Esophagus squamous epithelium (tissue), 5 donors: ENCODE measurements at regions not wholly inside any gene's neighbourhood (a gene's known extent, or its start where the extent isn't known, plus 50 kb on each side); places are given as distances from the start of the nearest gene placed in this dataset.

Source experiments
- DNase-seq: peaks from one replicate; lab custom pipeline; 2025; lab: John Stamatoyannopoulos, UW
- H3K27ac ChIP-seq, 4 donors: fragments of 200-600 bp; sonication (generic); one replicate each; pipeline ENCODE4 v1.5.1; 2016 to 2019; ENCODE audit warnings: mild to moderate bottlenecking in 1 of 4
- H3K27me3 ChIP-seq, 4 donors: fragments of 200-600 bp; sonication (generic); 1 replicate in 3 of 4; 2 replicates in 1 of 4; pipeline versions ENCODE4 v1.5.1 to v1.6.0; 2017 to 2021; ENCODE audit warnings: antibody characterized with exemption in 1 of 4
- H3K36me3 ChIP-seq, 3 donors: fragments of 200-600 bp; sonication (generic); one replicate each; pipeline ENCODE4 v1.5.1; 2016 to 2019
- H3K4me1 ChIP-seq, 3 donors: fragments of 200-600 bp; sonication (generic); one replicate each; pipeline ENCODE4 v1.5.1; 2017 to 2019
- H3K4me3 ChIP-seq, 4 donors: fragments of 200-600 bp; sonication (generic); 1 replicate in 3 of 4; 2 replicates in 1 of 4; pipeline ENCODE4 v1.5.1; 2016 to 2019; ENCODE audit warnings: mild to moderate bottlenecking in 2 of 4, moderate library complexity in 1 of 4
- H3K9me3 ChIP-seq, 3 donors: fragments of 200-600 bp; sonication (generic); one replicate each; pipeline ENCODE4 v1.5.1; 2016 to 2019
- CTCF ChIP-seq, 6 experiments: fragments of 450-650 bp in 4 of 6; fragments of 200-600 bp in 2 of 6; sonication (generic) in 2 of 6; IDR thresholded peaks; one replicate each; pipeline ENCODE4 v1.5.1; 2016 to 2019; ENCODE audit warnings: antibody characterized with exemption in 6 of 6, mild to moderate bottlenecking in 4 of 6, moderate library complexity in 4 of 6
- POLR2A ChIP-seq, 4 donors: fragments of 450-650 bp; IDR thresholded peaks; one replicate each; pipeline ENCODE4 v1.6.1; 2017; ENCODE audit warnings: antibody characterized with exemption in 4 of 4, mild to moderate bottlenecking in 4 of 4, moderate library complexity in 3 of 4
- WGBS, 2 donors: methylation state at CpG; one replicate each; pipeline ENCODE4 v1.1.5; 2018; 5-methylcytosine and 5-hydroxymethylcytosine counted together
- intact Hi-C: fragments of 100-400 bp; cut with DNase I; formaldehyde crosslinking; loops from one replicate; pipeline ENCODE4 v1.15.0; 2022
- donor health status: DM: yes; HTN: yes; CAD: no.

DNA sequence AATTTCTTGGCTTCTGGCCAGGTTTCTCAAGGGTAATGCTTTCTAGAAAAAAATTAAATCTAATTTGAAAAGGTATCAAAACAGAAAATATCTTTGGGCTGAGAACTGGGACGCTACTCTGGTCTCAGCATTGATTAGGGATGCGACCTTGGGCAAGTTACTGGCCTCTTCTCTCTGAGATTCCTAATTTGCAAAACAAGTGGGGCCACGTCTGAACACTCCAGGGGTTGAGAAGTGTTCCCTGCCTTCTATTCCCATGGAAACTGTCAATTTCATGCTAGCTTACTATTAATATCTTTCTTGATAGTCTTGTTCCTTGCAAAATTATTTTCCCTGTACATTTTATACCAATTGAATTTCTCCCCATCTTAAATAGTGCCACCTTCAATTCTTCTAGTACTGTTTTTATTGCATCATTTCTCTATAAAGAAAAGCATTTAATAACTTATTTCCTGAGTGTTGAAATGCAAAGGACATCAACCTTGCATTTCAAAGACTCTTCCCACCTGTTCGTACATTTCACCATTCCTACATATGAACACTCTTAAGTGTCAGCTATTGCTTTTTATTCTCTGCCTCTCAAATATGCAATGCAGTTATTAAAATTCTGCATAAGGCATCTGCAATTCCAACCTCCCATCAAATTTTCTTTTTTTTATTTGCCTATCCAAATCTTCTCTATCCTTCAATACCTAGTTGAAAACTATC, 118.3 kb upstream of the DSEL start:
- Histone ChIP-seq H3K4me1 (no peaks in the 10 kb centered on the region), H3K27ac (no peak overlapping the region), H3K27me3 (no peaks in the 10 kb centered on the region), H3K9me3 (no peaks in the 10 kb centered on the region), H3K4me3 (no peak overlapping the region), H3K36me3 (no peaks in the 10 kb centered on the region)
- intact Hi-C loops = no loop called here
- WGBS, 2 donors = 29 to 40% methylated on average over 4 of the region's 4 CpGs
- TF ChIP-seq CTCF (IDR thresholded peaks at IDR 0.05) = no peak
- TF ChIP-seq POLR2A (IDR thresholded peaks at IDR 0.05) = no peak
- DNase-seq = no peak

- TF ChIP-seq CTCF (IDR thresholded peaks at IDR 0.05) = no peak
- no peak for TF ChIP-seq POLR2A (IDR thresholded peaks at IDR 0.05)
- H3K4me1 ChIP-seq = no peaks in the 10 kb centered on the region
- H3K4me3 ChIP-seq = no peak overlapping the region
- no peak overlapping the region for H3K27ac ChIP-seq
- H3K27me3 ChIP-seq = no peaks in the 10 kb centered on the region
- DNase-seq = no peak
- WGBS, 2 donors = 69 to 80% methylated on average over 6 of the region's 6 CpGs
- intact Hi-C loops = no loop called here
- no peaks in the 10 kb centered on the region for H3K9me3 ChIP-seq
- no peaks in the 10 kb centered on the region for H3K36me3 ChIP-seq
Measured at GRCh38 chr18:67633939-67634338, 117.4 kb upstream of the DSEL start.

- H3K27ac ChIP-seq = no peak overlapping the region
- H3K4me3 ChIP-seq = no peak overlapping the region
- H3K9me3 ChIP-seq = no peaks in the 10 kb centered on the region
- intact Hi-C loops = no loop called here
- 50 to 55% methylated on average over 1 of the region's 1 CpG for WGBS, 2 donors
- H3K27me3 ChIP-seq = no peaks in the 10 kb centered on the region
- DNase-seq = no peak
- TF ChIP-seq CTCF (IDR thresholded peaks at IDR 0.05) (no peak), POLR2A (IDR thresholded peaks at IDR 0.05) (no peak)
- no peaks in the 10 kb centered on the region for H3K36me3 ChIP-seq
- no peaks in the 10 kb centered on the region for H3K4me1 ChIP-seq
Measured at GRCh38 chr18:67621906-67622305, 105.4 kb upstream of the DSEL start.

GRCh38 chr18:67621049-67621713, 104.7 kb upstream of the DSEL start:
- Histone ChIP-seq H3K27me3 (no peaks in the 10 kb centered on the region), H3K27ac (no peak overlapping the region), H3K9me3 (no peaks in the 10 kb centered on the region), H3K4me3 (no peak overlapping the region), H3K36me3 (no peaks in the 10 kb centered on the region), H3K4me1 (no peaks in the 10 kb centered on the region)
- TF ChIP-seq POLR2A (IDR thresholded peaks at IDR 0.05) (no peak), CTCF (IDR thresholded peaks at IDR 0.05) (no peak)
- WGBS, 2 donors = 47 to 57% methylated on average over 2 of the region's 2 CpGs
- intact Hi-C loops = no loop called here
- no peak for DNase-seq

GRCh38 chr18:67618061-67618460, 101.5 kb upstream of the DSEL start:
- TF ChIP-seq CTCF (IDR thresholded peaks at IDR 0.05) = no peak
- no peak for TF ChIP-seq POLR2A (IDR thresholded peaks at IDR 0.05)
- no peak overlapping the region for H3K4me3 ChIP-seq

More at GRCh38 chr18:67618061-67618460, 101.5 kb upstream of the DSEL start:
- no peaks in the 10 kb centered on the region for H3K36me3 ChIP-seq
- no peaks in the 10 kb centered on the region for H3K27me3 ChIP-seq
- H3K27ac ChIP-seq = no peak overlapping the region
- no peaks in the 10 kb centered on the region for H3K4me1 ChIP-seq
- intact Hi-C loops = no loop called here
- 63 to 75% methylated on average over 4 of the region's 4 CpGs for WGBS, 2 donors
- no peak for DNase-seq
- no peaks in the 10 kb centered on the region for H3K9me3 ChIP-seq
